AG09319 (cell line): ENCODE measurements at regions not wholly inside any gene's neighbourhood (a gene's known extent, or its start where the extent isn't known, plus 50 kb on each side); places are given as distances from the start of the nearest gene placed in this dataset.

ENCODE experiments used
- DNase-seq: peaks from one replicate; pipeline ENCODE4 v3.0.0-alpha.2; 2010; ENCODE audit warnings: low read depth; ENCODE audit errors: extremely low read depth
- CTCF ChIP-seq: IDR thresholded peaks from 2 replicates; pipeline ENCODE4 v1.5.1; 2011; ENCODE audit warnings: low read depth, mild to moderate bottlenecking, inconsistent platforms, low read length, moderate library complexity

- no peak for DNase-seq
- no peak for TF ChIP-seq CTCF
Measured at GRCh38 chr12:28946361-28946760, 202.7 kb upstream of the FAR2 start.

GRCh38 chr12:28948685-28949084, 200.4 kb upstream of the FAR2 start:
- DNase-seq: no peak
- no peak for TF ChIP-seq CTCF

- DNase-seq: no peak
- no peak for TF ChIP-seq CTCF
Measured at GRCh38 chr12:28949184-28949583, 199.9 kb upstream of the FAR2 start.

GRCh38 chr12:28950049-28950448, 199.0 kb upstream of the FAR2 start:
- TF ChIP-seq CTCF: no peak
- DNase-seq: no peak

GRCh38 chr12:28951935-28952334, 197.1 kb upstream of the FAR2 start:
- no peak for DNase-seq
- no peak for TF ChIP-seq CTCF

- no peak for TF ChIP-seq CTCF
- no peak for DNase-seq
Measured at GRCh38 chr12:28954333-28954732, 194.7 kb upstream of the FAR2 start.

GRCh38 chr12:28955491-28955890, 193.6 kb upstream of the FAR2 start:
- no peak for TF ChIP-seq CTCF
- DNase-seq: no peak

GRCh38 chr12:28955931-28956330, 193.1 kb upstream of the FAR2 start:
- DNase-seq: no peak
- no peak for TF ChIP-seq CTCF
